ENCODE measurements at regions not wholly inside any gene's neighbourhood (a gene's known extent, or its start where the extent isn't known, plus 50 kb on each side); places are given as distances from the start of the nearest gene placed in this dataset.
"Not testable (repeated sequence)": the region's sequence is repeated elsewhere in the genome, so short reads cannot be mapped to it uniquely, and the experiment has no call there.

DNA sequence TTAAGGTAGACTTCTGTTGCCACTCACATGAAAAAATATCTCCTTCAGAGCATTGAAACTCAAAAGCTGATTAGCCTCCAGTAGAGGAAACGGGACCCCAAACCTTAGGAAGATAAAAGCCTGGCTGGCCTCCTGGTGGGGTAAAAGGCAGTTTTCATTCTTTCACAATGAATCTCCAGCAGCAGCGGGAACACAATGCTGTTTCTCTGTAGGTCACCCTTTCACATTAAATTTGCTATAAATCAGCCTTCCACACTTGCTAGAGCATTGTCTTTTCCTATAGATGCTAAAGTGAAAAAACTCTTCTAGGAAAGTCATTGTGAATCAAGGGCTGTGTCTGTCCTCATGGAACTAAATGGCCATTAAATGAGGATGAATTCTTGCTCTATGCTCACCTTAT is 207.3 kb upstream of the MAGEB2 start:
- Histone ChIP-seq H3K27me3 (no peaks in the 10 kb centered on the region), H3K36me3 (no peaks in the 10 kb centered on the region), H3K4me1 (no peaks in the 10 kb centered on the region), H3K9me3 (no peaks in the 10 kb centered on the region), H3K4me3 (no peak overlapping the region), H3K27ac (no peak overlapping the region)
- DNase-seq, result no peak
- TF ChIP-seq, protein P1, sequence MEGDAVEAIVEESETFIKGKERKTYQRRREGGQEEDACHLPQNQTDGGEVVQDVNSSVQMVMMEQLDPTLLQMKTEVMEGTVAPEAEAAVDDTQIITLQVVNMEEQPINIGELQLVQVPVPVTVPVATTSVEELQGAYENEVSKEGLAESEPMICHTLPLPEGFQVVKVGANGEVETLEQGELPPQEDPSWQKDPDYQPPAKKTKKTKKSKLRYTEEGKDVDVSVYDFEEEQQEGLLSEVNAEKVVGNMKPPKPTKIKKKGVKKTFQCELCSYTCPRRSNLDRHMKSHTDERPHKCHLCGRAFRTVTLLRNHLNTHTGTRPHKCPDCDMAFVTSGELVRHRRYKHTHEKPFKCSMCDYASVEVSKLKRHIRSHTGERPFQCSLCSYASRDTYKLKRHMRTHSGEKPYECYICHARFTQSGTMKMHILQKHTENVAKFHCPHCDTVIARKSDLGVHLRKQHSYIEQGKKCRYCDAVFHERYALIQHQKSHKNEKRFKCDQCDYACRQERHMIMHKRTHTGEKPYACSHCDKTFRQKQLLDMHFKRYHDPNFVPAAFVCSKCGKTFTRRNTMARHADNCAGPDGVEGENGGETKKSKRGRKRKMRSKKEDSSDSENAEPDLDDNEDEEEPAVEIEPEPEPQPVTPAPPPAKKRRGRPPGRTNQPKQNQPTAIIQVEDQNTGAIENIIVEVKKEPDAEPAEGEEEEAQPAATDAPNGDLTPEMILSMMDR (IDR thresholded peaks at IDR 0.05), result no peak
- no peak for TF ChIP-seq POLR2A (IDR thresholded peaks at IDR 0.05)
- WGBS, 2 donors, result 53% methylated on average over 2 of the region's 2 CpGs; no CpG with 5 or more reads in 1 of the 2 donors
- intact Hi-C loops (cut with DNase I), result no loop called here

DNA sequence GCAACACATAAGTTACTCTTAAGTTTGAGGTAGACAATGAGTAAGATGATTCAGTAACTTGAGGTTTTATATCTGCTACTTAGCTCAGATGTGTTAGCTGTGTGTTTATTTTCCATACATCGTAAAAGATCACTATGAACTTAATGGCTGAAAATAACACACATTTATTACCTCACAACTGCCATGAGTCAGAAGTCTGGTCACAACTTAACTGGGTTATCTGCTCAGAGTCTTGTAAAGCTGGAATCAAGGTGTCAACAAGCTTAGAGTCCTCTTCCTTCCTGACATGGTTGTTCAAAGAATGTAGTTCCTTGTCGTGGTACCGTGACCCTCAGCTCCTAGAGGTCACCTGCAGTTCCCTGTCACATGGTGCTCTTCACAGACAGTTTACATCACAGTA is 204.9 kb upstream of the MAGEB2 start:
- no peaks in the 10 kb centered on the region for H3K4me1 ChIP-seq
- no peak for DNase-seq
- H3K36me3 ChIP-seq, result no peaks in the 10 kb centered on the region
- intact Hi-C loops (cut with DNase I), result no loop called here
- no peak for TF ChIP-seq POLR2A (IDR thresholded peaks at IDR 0.05)
- TF ChIP-seq, protein P1 (IDR thresholded peaks at IDR 0.05), result no peak
- H3K9me3 ChIP-seq, result no peaks in the 10 kb centered on the region
- H3K4me3 ChIP-seq, result no peak overlapping the region
- 82% methylated on average over 2 of the region's 3 CpGs; no CpG with 5 or more reads in 1 of the 2 donors for WGBS, 2 donors
- no peak overlapping the region for H3K27ac ChIP-seq
- no peaks in the 10 kb centered on the region for H3K27me3 ChIP-seq

DNA sequence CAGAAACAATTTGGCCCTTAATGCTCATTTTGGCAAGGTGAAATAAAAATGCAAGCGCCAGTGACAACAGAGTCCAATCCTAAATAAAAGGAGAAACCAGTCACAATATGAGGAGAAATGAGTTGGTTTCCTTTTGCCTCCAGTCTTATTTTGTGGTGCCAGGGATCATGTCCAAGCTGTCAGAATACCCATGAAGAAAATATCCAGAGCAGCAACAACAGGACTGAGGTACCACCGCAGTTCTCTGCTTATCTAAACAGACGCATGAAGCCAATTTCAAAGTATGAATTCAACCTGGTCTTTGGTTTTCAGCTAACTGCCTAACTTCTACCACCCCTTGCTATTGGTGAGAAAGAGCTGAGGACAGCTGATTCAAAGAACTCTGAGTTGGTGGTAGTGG is 199.9 kb upstream of the MAGEB2 start:
- intact Hi-C loops (cut with DNase I), result no loop called here
- H3K27ac ChIP-seq, result no peak overlapping the region
- no peaks in the 10 kb centered on the region for H3K36me3 ChIP-seq
- H3K4me1 ChIP-seq, result no peaks in the 10 kb centered on the region
- H3K27me3 ChIP-seq, result no peaks in the 10 kb centered on the region
- no peak for DNase-seq
- TF ChIP-seq POLR2A (IDR thresholded peaks at IDR 0.05), result no peak
- TF ChIP-seq, protein P1 (IDR thresholded peaks at IDR 0.05), result no peak
- WGBS, 2 donors, result 76 to 80% methylated on average over 3 of the region's 3 CpGs
- no peaks in the 10 kb centered on the region for H3K9me3 ChIP-seq
- no peak overlapping the region for H3K4me3 ChIP-seq

DNA sequence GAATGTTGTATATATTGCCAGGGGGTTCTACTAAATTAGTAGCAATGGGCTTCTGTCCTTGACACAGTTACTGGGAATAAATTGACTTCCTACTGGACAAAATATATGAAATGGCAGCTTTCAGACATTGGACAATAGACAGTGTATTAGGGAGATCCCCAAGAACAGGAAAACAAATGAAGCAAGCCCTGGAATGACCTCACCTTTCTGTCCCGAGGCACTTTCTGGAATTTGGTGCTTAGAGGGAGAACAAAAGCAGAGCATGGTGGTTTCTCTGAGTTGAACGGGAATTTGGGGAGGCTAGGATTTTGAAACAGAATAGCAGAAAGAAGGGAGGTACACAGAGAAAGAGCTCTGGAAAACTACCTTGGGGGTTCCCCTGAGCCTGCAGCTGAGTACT is 187.7 kb upstream of the MAGEB2 start:
- H3K4me1 ChIP-seq, result no peaks in the 10 kb centered on the region
- TF ChIP-seq, protein P1 (IDR thresholded peaks at IDR 0.05), result no peak
- no peak for TF ChIP-seq POLR2A (IDR thresholded peaks at IDR 0.05)
- intact Hi-C loops (cut with DNase I), result no loop called here
- H3K36me3 ChIP-seq, result no peaks in the 10 kb centered on the region
- DNase-seq, result no peak
- no peaks in the 10 kb centered on the region for H3K27me3 ChIP-seq
- WGBS, 2 donors, result 29 to 58% methylated on average over 2 of the region's 2 CpGs
- H3K4me3 ChIP-seq, result no peak overlapping the region
- no peaks in the 10 kb centered on the region for H3K9me3 ChIP-seq
- H3K27ac ChIP-seq, result no peak overlapping the region

DNA sequence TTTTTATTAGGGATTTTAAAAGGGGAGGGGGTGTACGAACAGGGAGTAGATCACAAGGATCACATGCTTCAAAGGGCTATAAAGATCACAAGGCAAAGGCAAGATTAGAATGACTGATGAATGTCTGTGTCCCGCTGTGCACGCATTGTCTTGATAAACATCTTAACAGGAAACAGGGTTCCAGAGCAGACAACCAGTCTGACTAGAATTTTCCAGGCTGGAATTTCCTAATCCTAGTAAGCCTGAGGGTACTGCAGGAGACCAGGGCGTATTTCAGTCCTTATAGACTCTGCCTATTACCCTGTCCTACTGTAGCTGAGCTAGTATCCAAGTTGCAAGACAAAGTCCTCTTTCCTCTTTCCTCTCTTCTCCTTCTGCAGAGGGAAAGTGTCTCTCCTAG is 179.0 kb upstream of the MAGEB2 start:
- H3K27me3 ChIP-seq; H3K4me1 ChIP-seq; H3K9me3 ChIP-seq; intact Hi-C loops (cut with DNase I); H3K36me3 ChIP-seq; DNase-seq; H3K27ac ChIP-seq; H3K4me3 ChIP-seq: not testable (repeated sequence)
- WGBS, 2 donors, result 54 to 62% methylated on average over 3 to 4 of the region's 4 CpGs

DNA sequence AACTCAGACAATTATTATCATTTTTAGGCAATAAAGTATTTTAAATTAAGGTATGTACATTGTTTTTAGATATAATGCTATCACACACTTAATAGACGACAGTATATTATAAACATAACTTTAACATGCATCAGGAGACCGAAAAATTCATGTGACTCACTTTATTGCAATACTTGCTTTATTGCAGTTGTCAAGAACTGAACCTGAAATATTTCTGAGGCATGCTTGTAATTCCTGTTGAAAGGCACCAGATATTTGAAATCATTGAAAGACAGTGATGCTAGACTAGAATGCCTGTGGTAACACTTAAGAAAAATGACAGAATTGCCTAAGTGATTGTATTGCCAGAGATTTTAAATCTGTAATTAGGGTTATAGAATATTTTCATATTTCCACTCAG is 175.6 kb upstream of the MAGEB2 start:
- TF ChIP-seq, protein P1 (IDR thresholded peaks at IDR 0.05), result no peak
- no peak for TF ChIP-seq POLR2A (IDR thresholded peaks at IDR 0.05)
- intact Hi-C loops (cut with DNase I), result no loop called here
- no peak overlapping the region for H3K27ac ChIP-seq
- H3K4me1 ChIP-seq, result no peaks in the 10 kb centered on the region
- DNase-seq, result no peak
- H3K27me3 ChIP-seq, result no peaks in the 10 kb centered on the region
- no peak overlapping the region for H3K4me3 ChIP-seq
- H3K9me3 ChIP-seq, result no peaks in the 10 kb centered on the region
- WGBS, 2 donors, result 46 to 60% methylated on average over 2 of the region's 2 CpGs
- H3K36me3 ChIP-seq, result no peaks in the 10 kb centered on the region

Measured in esophagus squamous epithelium (tissue), 5 donors.